ELF-1 (cell line): ENCODE measurements at regions not wholly inside any gene's neighbourhood (a gene's known extent, or its start where the extent isn't known, plus 50 kb on each side); places are given as distances from the start of the nearest gene placed in this dataset.
A peak's percentile ranks its signal among the peaks of the same experiment; 100 is the strongest.

Experiments used
- DNase-seq: peaks from one replicate; pipeline ENCODE4 v3.0.0-alpha.2; 2016; ENCODE audit warnings: low read depth, low spot score

- DNase-seq: no peak
Measured at GRCh38 chr1:193579323-193579722, 392.9 kb upstream of the B3GALT2 start.

GRCh38 chr1:193574913-193575312 lies 388.5 kb upstream of the B3GALT2 start:
- DNase-seq: no peak

- DNase-seq: no peak
Measured at GRCh38 chr1:193569983-193570269, 383.5 kb upstream of the B3GALT2 start.

GRCh38 chr1:193569096-193569982 lies 382.9 kb upstream of the B3GALT2 start:
- DNase-seq: no peak

- no peak for DNase-seq
Measured at GRCh38 chr1:193568512-193568911, 382.1 kb upstream of the B3GALT2 start.

- DNase-seq: no peak
Measured at GRCh38 chr1:193567937-193568336, 381.5 kb upstream of the B3GALT2 start.

GRCh38 chr1:193566735-193567134 lies 380.3 kb upstream of the B3GALT2 start:
- no peak for DNase-seq

GRCh38 chr1:193565971-193566577 lies 379.7 kb upstream of the B3GALT2 start:
- DNase-seq: no peak

GRCh38 chr1:193562121-193562520 lies 375.7 kb upstream of the B3GALT2 start:
- peak; percentile 51 for DNase-seq

- no peak for DNase-seq
Measured at GRCh38 chr1:193558491-193559028, 372.1 kb upstream of the B3GALT2 start.

- no peak for DNase-seq
Measured at GRCh38 chr1:193555662-193556441, 369.4 kb upstream of the B3GALT2 start.

- DNase-seq: no peak
Measured at GRCh38 chr1:193553564-193553963, 367.2 kb upstream of the B3GALT2 start.

GRCh38 chr1:193552274-193552673 lies 365.9 kb upstream of the B3GALT2 start:
- no peak for DNase-seq

GRCh38 chr1:193549081-193549480 lies 362.7 kb upstream of the B3GALT2 start:
- no peak for DNase-seq

GRCh38 chr1:193545171-193545570 lies 358.8 kb upstream of the B3GALT2 start:
- DNase-seq: no peak

GRCh38 chr1:193543259-193543658 lies 356.8 kb upstream of the B3GALT2 start:
- no peak for DNase-seq

GRCh38 chr1:193542690-193543089 lies 356.3 kb upstream of the B3GALT2 start:
- DNase-seq: peak; percentile 14

GRCh38 chr1:193540511-193540910 lies 354.1 kb upstream of the B3GALT2 start:
- DNase-seq: no peak

- DNase-seq: no peak
Measured at GRCh38 chr1:193539731-193540459, 353.5 kb upstream of the B3GALT2 start.

- no peak for DNase-seq
Measured at GRCh38 chr1:193538680-193539079, 352.3 kb upstream of the B3GALT2 start.

- DNase-seq: no peak
Measured at GRCh38 chr1:193538003-193538354, 351.6 kb upstream of the B3GALT2 start.
